HG03060 (cell line): ENCODE measurements at regions not wholly inside any gene's neighbourhood (a gene's known extent, or its start where the extent isn't known, plus 50 kb on each side); places are given as distances from the start of the nearest gene placed in this dataset.

ENCODE experiments used
- ATAC-seq: cut with Tn5 transposase; IDR thresholded peaks from one replicate; pipeline ENCODE4 v1.9.1; 2021; ENCODE audit warnings: low read depth, moderate number of reproducible peaks; ENCODE audit not compliant: unreplicated experiment

DNA sequence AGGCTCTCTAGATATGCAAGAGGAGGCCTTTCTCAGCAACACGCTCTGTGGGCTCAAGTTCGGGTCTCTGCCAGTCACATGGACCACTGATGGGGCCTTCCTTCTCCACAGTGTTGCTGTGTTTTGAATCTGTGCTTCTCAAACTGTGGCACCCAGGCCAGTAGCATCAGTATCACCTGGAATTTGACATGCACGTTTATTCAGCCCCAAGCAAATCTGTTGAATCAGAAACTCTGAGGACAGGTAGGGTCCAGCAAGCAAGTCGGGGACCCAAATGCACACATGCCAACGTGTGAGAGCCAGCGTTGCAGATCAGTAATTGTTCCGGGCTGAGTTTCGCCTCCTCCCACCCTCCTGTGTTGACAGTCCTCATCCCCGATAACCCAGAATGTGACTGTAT, 502.6 kb downstream of the IRX1 start:
- no peak for ATAC-seq

DNA sequence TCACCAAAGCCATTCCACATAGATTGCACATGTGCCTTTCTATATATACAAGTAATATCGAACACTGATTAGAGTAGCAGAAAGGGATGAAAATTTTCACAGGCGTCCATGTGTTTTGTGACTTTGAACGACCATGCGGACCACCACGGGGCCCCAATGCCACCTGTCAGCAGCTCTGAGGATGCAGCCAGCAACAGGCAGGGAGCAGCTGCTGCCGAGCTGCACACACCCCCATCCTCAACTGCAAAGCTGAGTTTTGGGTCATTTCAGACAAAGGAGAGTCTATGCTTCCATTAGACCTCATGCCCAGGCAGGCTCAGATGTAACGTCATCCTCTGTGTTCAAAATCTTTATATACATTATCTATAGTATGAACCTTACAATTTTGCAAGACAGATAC, 503.8 kb downstream of the IRX1 start:
- no peak for ATAC-seq

DNA sequence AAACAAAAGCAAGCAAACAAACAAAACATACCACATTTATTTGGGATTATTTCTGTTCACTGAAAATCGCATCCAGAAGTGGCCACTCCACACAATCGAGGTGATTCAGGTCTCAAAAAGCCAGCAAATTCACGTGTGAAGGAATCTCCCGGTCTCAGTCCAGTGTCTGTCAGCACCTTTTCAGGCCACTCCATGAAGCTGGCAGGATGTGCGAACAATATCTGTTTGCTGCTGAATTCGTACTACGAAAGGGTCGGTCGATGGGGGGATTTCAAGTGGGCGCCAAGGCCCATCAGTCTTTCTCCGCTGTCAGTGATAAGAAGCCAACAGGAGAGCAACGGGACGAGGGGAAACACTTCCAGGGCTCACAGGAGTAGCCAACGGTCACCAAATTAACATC, 505.1 kb downstream of the IRX1 start:
- ATAC-seq: no peak

DNA sequence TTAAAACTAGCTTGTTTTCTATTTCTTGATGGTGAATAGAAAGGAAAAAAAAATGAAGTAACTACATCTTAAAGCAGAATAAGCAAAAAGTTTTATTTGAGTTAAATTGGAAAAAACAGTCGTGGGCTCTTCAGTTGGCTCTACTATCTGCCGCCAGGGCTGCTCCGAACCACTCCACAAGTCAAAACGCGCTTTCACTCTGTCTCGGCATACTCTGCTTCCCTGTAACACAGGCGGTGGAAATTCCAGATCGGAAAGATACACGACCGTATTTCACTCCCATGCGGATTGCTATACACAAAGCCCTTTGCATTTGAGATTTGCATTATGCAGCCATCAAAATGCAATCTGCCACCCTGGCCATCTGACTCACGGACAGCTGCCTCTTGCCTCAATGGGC, 505.6 kb downstream of the IRX1 start:
- ATAC-seq: no peak

DNA sequence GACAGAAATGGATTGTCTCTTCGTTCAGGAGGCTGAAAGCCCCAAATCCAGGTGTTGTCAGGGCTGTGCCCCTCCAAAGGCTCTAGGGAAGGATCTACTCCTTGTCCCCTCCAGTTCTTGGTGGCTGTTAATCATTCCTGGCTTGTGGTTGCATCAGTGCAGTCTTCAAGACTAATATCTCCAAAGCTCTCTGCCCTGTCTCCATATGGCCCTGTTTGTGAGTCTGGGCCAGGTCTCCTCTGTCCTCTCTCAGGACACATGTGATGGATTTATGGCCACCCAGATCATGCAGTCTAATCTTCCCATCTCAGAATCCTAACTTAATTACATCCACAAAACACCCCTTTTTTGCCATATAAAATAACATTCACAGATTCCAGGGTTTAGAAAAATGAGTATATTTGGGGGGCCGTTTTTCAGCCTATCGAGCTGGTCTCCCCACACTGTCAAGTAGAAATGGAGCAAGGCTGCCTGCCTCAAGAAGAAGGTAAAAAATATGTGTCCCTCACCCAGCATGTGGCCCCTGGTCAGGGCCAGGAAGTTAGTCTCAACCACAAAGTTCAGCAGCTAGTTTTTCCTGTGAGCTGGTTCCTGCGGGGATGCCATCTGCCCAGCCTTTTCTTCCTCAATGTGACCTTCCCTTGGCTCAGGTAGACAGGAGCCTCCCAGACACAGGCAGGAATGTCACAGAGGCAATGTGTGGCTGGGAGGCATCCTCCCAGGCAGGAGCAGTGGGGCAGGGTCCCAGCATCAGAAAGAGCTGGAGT, 509.4 kb downstream of the IRX1 start:
- no peak for ATAC-seq

DNA sequence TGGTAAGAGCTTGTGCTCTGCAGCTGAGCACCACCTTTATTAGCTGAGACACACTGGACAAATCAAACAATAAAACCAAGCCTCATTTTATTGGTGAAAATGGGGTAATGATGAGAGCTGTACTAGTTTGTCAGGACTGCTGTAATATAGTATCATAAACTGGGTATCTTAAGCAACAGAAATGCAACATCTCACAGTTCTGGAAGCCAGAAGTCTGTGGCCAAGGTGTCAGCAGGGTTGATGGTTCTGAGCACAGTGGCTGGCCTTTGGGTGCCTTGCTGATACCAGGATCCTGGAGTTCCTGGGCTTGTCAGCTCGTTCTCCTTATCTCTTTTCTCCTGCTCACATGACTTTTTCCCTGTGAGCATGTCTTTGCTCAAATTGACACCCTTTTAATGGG, 513.1 kb downstream of the IRX1 start:
- no peak for ATAC-seq

DNA sequence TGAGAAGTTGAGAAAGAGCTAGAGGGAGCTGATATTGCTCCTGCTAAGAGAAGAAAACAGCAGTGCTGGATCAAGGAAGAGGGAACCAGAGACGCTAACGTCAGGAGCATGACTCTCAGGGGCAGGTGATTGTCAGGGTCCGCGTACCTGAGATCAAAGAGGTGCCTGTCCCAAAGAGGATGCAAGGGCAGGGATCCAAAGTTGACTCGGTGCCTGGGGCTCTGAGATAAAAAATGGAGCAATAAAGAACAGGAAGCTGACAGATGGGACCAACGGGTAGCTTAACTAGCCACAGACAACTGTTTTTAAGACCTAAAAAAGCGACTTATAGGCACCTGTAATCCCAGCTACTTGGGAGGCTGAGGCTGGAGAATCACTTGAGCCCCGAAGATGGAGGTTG, 517.8 kb downstream of the IRX1 start:
- no peak for ATAC-seq

DNA sequence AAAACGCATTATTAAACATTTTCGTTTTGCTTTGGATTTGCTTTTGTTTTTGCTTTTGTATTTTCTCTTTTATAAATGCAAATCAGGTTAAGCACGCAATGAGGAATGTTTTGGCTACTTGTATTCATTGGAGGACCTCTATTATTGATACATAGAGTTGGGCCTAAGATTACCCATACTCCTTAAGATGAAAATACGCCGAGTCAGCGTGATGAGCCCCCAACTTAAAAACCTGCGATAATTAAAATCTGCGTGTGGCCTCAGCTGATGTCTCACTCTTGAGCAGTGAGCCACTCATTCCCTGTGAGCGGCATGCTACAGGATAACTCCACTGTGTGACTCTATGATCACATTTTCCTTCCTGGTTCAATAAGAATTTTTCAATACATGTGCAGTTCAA, 518.3 kb downstream of the IRX1 start:
- no peak for ATAC-seq

DNA sequence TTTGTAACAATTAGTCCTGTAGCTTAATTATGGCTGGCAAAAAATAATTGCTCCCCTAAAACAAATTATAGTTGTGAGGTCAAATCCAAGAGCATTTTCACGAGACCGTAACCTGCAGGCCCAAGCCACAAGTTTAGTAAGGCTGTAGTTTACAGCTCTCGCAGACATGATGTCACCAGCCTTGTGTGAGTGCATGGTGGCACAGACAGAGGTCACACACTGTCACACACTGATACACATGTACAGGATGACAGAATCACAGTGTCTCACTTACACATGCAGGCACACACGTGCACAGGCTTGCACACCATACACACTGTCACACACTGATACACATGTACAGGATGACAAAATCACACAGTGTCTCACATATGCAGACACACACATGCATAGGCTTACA, 518.8 kb downstream of the IRX1 start:
- ATAC-seq: no peak

DNA sequence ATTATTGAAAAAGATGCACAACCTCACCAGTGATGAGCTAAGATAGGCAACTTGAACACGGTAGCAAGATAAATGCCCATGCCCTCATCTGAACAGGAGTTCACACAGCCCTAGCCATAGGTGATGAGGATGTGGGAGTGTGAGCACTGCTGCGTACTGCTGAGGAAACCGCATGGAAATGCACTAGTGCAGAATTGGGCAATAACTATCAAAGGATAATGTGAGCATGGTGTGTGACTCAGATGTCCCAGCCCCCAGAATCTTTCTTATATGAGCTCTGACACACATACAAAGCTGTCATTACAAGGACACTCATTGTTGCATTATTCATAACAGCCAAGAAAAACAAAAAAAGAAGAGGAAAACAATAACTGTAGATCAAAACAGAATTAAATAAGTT, 521.2 kb downstream of the IRX1 start:
- no peak for ATAC-seq

DNA sequence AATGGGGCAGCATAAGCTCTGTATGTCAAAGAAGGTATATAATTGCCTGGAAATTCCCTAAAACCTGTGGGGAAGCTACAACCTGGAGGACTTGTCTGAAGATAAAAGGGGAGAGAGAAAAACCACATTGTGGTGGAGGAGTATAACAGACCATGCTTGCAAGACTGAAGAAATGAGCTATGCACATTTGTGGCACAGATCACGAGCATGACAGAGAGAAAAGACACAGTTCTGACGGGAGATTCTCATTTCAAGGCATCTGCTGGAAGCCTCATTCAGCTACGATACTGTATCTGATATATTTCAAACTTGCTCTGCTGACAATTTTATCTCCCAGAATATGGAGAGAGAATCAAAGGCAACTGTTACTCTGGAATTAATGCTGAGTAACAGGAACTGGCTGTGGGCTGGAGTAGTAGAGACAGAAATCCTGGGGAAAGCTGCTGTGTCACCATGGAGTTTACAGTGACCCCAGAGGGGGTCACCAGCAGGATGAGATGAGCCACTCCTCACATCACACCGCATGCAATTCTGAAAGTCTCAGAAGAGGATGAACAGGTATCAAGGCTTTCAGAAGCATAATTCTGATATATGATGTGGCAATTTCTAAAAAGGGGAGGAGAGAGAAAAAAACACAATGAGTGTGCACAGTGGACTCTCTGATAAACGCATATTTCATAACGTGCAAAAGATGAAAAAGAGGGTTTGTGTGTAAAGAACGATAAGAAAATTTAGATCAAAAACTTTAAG, 528.8 kb downstream of the IRX1 start:
- ATAC-seq: no peak

DNA sequence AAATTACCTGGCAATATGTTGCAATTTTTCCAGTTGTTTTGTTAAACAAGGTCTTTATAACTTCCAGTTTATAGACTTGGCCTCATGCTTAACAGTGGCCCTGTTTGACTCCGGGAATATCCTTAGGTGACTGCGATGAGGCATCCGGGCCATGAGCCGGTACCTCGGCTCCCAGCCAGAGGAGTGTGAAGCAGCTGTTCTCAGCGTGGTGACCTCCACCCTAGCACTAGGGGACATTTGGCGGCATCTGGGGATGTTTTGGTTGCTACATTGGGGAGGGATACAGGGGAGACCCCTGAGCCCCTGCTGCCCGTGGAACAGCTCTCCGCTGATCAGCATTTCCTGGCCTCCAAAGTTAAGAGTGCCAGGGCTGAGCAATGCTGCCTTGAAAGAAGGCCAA, 533.4 kb downstream of the IRX1 start:
- ATAC-seq: no peak

DNA sequence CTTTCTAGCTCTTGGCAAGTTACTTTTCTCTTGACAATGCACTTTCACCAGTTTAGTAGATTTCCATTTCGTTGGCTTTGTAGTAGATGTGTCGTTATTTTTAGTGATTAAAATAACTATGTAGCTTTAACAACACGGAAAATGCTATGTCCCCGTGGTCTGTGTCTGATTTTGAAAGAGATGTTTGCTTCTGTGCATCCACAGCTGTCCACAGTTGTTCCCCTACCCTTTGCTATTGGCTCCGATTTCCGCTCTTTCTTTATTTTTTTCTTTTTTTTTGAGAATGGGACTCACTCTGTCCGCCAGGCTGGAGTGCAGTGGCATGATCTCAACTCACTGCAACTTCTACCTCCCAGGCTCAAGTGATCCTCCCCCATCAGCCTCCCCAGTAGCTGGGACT, 533.9 kb downstream of the IRX1 start:
- no peak for ATAC-seq

DNA sequence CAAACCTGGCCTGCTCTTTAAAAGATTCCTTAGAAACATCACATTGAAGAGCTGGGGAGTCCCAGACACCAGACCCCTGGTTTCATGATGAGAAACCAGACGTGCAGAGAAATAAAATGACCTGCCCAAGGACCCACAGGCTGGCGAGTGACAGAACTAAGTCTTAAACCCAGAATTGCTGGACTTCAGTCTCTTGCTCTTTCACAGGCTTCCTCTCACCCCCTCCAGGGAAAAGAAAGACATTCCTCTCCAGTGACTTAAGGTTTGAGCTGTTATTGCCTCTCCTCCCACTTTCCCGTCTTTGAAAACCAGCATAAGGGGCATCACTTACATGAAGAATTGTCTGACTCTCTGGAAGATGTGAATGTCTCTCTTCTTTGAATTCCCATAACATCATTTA, 535.2 kb downstream of the IRX1 start:
- no peak for ATAC-seq

DNA sequence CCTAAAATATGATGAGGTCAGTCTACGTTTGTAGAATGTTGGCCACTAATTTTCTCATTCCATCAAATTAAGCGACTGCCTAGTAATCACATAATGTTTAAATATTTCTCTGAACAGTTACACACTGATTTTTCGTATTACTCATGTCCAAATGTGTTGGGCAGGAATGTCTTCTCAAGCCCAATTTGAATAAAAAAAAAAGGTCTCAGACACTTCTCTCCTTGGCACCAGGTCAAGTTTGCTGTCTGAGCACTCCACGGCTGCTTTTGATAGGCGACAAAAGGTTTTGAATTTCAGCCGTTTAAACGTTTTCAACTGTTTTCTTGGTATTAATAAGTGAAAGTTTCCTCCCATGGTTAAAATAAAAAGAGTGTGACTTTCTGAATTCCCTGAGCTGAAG, 542.1 kb downstream of the IRX1 start:
- ATAC-seq: no peak

DNA sequence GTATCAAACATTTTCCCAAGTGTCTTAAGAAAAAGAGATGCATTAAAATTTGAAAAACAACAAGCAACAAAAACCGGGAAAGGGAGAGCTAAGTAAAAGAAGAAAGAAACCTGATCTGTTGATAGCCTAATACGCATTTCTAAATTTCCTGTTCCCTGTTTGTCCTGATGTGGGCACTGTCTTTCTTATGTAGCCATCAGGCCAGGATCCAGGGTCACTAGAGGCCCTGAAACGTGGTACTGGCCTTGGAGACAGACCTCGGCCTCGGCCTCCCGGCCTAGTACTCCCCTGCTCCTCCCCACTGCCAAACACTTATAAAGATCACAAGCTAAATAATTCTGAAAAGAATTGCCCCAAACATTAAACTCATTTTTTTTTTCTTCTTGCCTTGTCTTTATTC, 547.2 kb downstream of the IRX1 start:
- no peak for ATAC-seq

DNA sequence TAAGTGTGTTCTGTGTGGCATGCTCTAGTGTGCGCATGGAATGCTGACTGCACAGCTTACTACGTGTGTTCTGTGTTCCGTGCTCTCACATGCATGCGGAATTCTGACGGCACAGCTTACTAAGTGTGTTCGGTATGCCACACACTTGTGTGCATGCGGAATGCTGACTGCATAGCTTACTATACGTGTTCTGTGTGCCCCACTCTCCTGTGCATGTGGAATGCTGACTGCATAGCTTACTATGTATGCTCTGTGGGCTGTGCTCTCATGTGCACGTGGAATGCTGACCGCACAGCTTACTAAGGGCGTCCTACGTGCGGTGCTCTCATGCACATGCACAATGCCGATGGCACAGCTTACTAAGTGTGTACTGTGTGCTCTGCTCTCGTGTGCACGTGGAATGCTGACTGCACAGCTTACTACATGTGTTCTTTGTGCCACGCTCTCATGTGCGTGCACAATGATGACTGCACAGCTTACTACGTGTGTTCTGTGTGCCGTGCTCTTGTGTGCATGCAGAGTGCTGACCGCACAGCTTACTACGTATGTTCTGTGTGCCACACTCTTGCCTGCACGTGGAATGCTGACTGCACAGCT, 548.9 kb downstream of the IRX1 start:
- no peak for ATAC-seq

DNA sequence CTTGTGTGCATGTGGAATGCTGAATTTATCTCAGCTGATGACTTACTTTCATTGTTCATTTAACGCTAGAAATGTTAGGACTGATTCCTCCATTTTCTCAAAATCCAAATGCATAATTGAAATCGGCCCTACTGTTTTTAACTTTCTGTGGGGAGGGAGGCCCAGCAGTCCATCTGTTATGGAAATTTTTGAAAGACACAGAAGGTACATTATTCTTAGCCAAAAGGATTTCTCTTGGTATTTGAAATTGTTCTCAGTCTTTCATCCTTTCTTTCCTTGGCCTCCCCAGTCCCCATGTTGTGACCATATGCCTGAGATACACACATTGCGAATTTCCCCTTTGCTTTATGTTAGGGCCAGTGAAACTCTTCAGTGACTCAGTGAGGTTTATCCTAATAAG, 549.9 kb downstream of the IRX1 start:
- no peak for ATAC-seq

DNA sequence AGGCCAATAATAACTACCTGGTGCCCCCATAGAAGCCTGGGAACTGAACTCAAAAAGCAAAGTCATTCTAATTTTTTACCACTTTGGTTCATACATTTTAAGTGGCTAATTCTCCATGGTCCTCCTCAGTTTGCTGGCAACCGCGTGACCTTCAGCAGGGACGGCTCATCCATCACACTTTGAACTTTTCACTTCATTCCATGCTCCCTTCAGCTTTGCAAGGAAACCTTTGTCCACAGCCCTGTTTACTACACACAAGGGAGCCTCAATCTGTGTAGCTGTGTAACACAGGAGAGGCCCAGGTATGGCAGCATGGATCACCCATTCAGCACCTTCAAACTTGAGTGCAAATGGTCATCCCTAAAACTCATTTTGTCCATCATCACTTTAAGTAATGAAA, 552.4 kb downstream of the IRX1 start:
- no peak for ATAC-seq

DNA sequence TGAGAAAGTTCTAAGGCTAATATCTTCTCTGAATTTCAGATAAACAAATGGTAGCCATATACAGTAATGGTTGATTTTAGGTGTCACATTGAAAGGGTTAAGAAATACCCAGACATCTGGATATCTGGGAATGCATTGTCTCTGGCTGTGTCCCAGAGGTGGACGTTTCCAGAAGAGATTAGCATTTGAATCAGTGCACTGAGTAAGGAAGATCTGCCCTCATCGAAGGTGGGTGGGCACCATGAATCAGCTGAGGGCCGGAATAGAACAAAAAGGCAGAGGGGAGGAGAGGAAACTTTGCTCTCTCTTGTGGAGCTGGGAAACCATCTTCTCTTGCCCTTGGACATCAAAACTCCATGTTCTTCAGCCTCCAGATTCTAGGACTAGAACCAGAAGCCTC, 554.4 kb downstream of the IRX1 start:
- no peak for ATAC-seq

DNA sequence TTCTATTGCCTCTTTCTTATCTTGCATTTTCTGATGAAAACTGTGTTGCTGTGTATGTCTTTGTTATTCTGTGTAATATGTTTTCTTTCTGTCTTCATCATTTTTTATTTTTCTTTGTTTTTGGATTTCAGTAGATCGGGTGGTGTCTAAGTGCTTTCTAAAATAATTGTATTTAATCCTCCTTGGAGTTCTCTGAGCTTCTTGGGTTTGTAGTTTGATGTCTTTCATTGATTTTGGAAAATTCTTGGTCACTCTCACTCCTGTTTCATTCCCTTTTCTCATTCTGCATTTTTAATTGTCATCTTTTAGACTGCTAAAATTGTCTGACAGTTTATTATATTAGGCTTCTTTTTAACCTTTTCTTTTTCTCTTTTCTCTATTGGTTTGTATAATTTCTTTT, 560.5 kb downstream of the IRX1 start:
- ATAC-seq: no peak

DNA sequence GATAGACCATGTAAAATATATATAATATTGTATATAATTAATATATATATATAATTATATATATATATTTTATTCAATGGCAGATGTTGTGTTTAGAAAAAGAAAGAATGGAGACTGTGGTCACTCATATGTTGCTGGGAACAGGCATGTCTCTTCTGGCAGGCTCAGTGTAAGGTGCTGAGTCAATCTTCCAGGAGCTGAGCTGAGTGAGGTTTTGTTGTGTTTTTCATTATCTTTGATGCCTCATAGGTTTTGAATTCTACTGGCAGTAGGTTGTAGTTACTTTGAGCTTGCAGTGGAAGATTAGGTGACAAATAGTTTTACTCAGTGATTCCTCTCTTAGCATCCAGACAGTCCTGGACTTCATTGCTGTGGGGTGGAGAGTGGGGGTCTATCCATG, 561.3 kb downstream of the IRX1 start:
- no peak for ATAC-seq
